ENCODE measurements at regions not wholly inside any gene's neighbourhood (a gene's known extent, or its start where the extent isn't known, plus 50 kb on each side); places are given as distances from the start of the nearest gene placed in this dataset.
A peak's percentile ranks its signal among the peaks of the same experiment; 100 is the strongest.

- CTCF ChIA-PET: no interaction called here
Observed at GRCh38 chr13:68304286-68304893, 1074.3 kb upstream of the PCDH9 start.

DNA sequence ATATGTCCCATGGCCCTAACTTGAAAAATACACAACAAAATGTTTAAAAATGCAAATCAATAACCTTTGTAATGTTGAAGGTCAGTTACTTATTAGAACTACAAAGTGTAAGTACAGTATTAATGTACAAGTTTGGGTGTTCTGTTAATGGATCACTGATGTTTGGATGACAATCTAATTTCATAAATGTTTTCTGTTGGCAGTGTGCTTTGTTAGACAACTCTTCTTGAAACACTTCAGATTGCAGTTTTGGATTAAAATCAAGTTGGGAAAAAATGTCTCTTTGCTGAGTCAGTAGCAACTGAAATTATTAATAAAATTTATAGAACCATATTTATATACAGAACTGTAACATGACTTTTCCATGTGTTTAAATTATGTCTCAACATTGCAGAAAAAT lies 1063.5 kb upstream of the PCDH9 start:
- no TSS peak for BruUV-seq (replicated peaks)
- ChIA-PET CTCF (no interaction called here), POLR2A (no interaction called here)
- H3K36me3 Mint-ChIP-seq (ENCODE audit: insufficient read depth, unreplicated experiment): no peaks in the 10 kb centered on the region
- no peak overlapping the region for H3K4me3 Mint-ChIP-seq (ENCODE audit: unreplicated experiment)
- Histone ChIP-seq H3K4me1 (no peaks in the 10 kb centered on the region), H3K9me3 (no peaks in the 10 kb centered on the region), H3K4me3 (ENCODE audit: low read depth, low read length) (no peak overlapping the region), H3K27me3 (replicated peaks; ENCODE audit: control insufficient read depth, insufficient read depth, low read length) (no peaks in the 10 kb centered on the region), H3K36me3 (ENCODE audit: control insufficient read depth, insufficient read depth, low read length) (no peaks in the 10 kb centered on the region)
- peaks cover 2% of the 10 kb centered on the region for H3K27me3 Mint-ChIP-seq (ENCODE audit: insufficient read depth, unreplicated experiment)
- H3K9me3 Mint-ChIP-seq (ENCODE audit: unreplicated experiment): no peaks in the 10 kb centered on the region
- intact Hi-C loops (cut with micrococcal nuclease; ENCODE audit: unreplicated experiment): no loop called here
- DNase-seq: no peak
- H3K27ac Mint-ChIP-seq (ENCODE audit: unreplicated experiment): no peak overlapping the region
- no peaks in the 10 kb centered on the region for H3K4me1 Mint-ChIP-seq (ENCODE audit: low read depth, unreplicated experiment)
- no peak for TF ChIP-seq CTCF (IDR thresholded peaks at IDR 0.05; ENCODE audit: insufficient read depth in 1 of 2, low read depth in 1 of 2, low read length in 1 of 2, severe bottlenecking in 1 of 2, unreplicated experiment in 1 of 2)

More at GRCh38 chr13:68304286-68304893, 1074.3 kb upstream of the PCDH9 start:
- POLR2A ChIA-PET: no interaction called here
- Histone ChIP-seq H3K9me3 (no peaks in the 10 kb centered on the region), H3K36me3 (ENCODE audit: control insufficient read depth, insufficient read depth, low read length) (no peaks in the 10 kb centered on the region), H3K4me3 (ENCODE audit: low read depth, low read length) (no peak overlapping the region), H3K4me1 (no peaks in the 10 kb centered on the region), H3K27me3 (replicated peaks; ENCODE audit: control insufficient read depth, insufficient read depth, low read length) (no peaks in the 10 kb centered on the region)
- DNase-seq: peak in 1 of 2 experiments; percentile 38
- H3K4me3 Mint-ChIP-seq (ENCODE audit: unreplicated experiment): no peak overlapping the region
- peaks cover 4% of the 10 kb centered on the region for H3K27me3 Mint-ChIP-seq (ENCODE audit: insufficient read depth, unreplicated experiment)
- H3K9me3 Mint-ChIP-seq (ENCODE audit: unreplicated experiment): no peaks in the 10 kb centered on the region
- BruUV-seq (replicated peaks): no TSS peak
- peak; percentile 67 to 69 for TF ChIP-seq CTCF (IDR thresholded peaks at IDR 0.05; ENCODE audit: insufficient read depth in 1 of 2, low read depth in 1 of 2, low read length in 1 of 2, severe bottlenecking in 1 of 2, unreplicated experiment in 1 of 2)
- no peaks in the 10 kb centered on the region for H3K4me1 Mint-ChIP-seq (ENCODE audit: low read depth, unreplicated experiment)
- no peaks in the 10 kb centered on the region for H3K36me3 Mint-ChIP-seq (ENCODE audit: insufficient read depth, unreplicated experiment)
- intact Hi-C loops (cut with micrococcal nuclease; ENCODE audit: unreplicated experiment): loop anchor here (2.0 to 10.0 kb wide), 3 partner anchors 190 to 1020 kb away; no protein-coding TSS in a partner anchor
- no peak overlapping the region for H3K27ac Mint-ChIP-seq (ENCODE audit: unreplicated experiment)

- intact Hi-C loops (cut with micrococcal nuclease; ENCODE audit: unreplicated experiment): no loop called here
- Histone ChIP-seq H3K36me3 (ENCODE audit: control insufficient read depth, insufficient read depth, low read length) (no peaks in the 10 kb centered on the region), H3K9me3 (no peaks in the 10 kb centered on the region), H3K4me1 (no peaks in the 10 kb centered on the region), H3K4me3 (ENCODE audit: low read depth, low read length) (no peak overlapping the region), H3K27me3 (replicated peaks; ENCODE audit: control insufficient read depth, insufficient read depth, low read length) (no peaks in the 10 kb centered on the region)
- ChIA-PET POLR2A (no interaction called here), CTCF (no interaction called here)
- H3K36me3 Mint-ChIP-seq (ENCODE audit: insufficient read depth, unreplicated experiment): no peaks in the 10 kb centered on the region
- no peaks in the 10 kb centered on the region for H3K4me1 Mint-ChIP-seq (ENCODE audit: low read depth, unreplicated experiment)
- TF ChIP-seq CTCF (IDR thresholded peaks at IDR 0.05; ENCODE audit: insufficient read depth in 1 of 2, low read depth in 1 of 2, low read length in 1 of 2, severe bottlenecking in 1 of 2, unreplicated experiment in 1 of 2): no peak
- no TSS peak for BruUV-seq (replicated peaks)
- no peaks in the 10 kb centered on the region for H3K9me3 Mint-ChIP-seq (ENCODE audit: unreplicated experiment)
- H3K4me3 Mint-ChIP-seq (ENCODE audit: unreplicated experiment): no peak overlapping the region
- H3K27ac Mint-ChIP-seq (ENCODE audit: unreplicated experiment): no peak overlapping the region
- DNase-seq: no peak
- peaks cover 5% of the 10 kb centered on the region for H3K27me3 Mint-ChIP-seq (ENCODE audit: insufficient read depth, unreplicated experiment)
Observed at GRCh38 chr13:68292601-68293000, 1062.5 kb upstream of the PCDH9 start.

All from Caco-2 (cell line).